Upper lobe of right lung (tissue), 1 donor: ENCODE measurements at regions not wholly inside any gene's neighbourhood (a gene's known extent, or its start where the extent isn't known, plus 50 kb on each side); places are given as distances from the start of the nearest gene placed in this dataset.

Experiments used
- ATAC-seq: fragments of 200-7000 bp; cut with Tn5 transposase; one replicate; pipeline ENCODE4 v1.9.1; 2020; ENCODE audit warnings: mild to moderate bottlenecking, moderate library complexity
- DNase-seq: peaks from one replicate; pipeline ENCODE4 v3.0.0-alpha.2; 2020
- H3K27ac ChIP-seq: fragments of 200-600 bp; one replicate; pipeline ENCODE4 v1.8.0; 2022
- H3K27me3 ChIP-seq: fragments of 200-600 bp; one replicate; pipeline ENCODE4 v1.8.0; 2022; ENCODE audit warnings: mild to moderate bottlenecking
- H3K36me3 ChIP-seq: fragments of 200-600 bp; one replicate; pipeline ENCODE4 v1.8.0; 2022
- H3K4me1 ChIP-seq: fragments of 200-600 bp; one replicate; pipeline ENCODE4 v1.8.0; 2022
- H3K4me3 ChIP-seq: fragments of 200-600 bp; one replicate; pipeline ENCODE4 v1.8.0; 2022; ENCODE audit warnings: mild to moderate bottlenecking
- H3K9me3 ChIP-seq: fragments of 200-600 bp; one replicate; pipeline ENCODE4 v1.8.0; 2022
- CTCF ChIP-seq: fragments of 200-600 bp; IDR thresholded peaks from one replicate; pipeline ENCODE4 v1.8.0; 2022; ENCODE audit warnings: antibody characterized with exemption
- intact Hi-C: fragments of 100-400 bp; cut with DNase I; formaldehyde crosslinking; loops from one replicate; pipeline ENCODE4 v1.11.0; 2022
- donor health status: DM: no; HTN: yes; CAD: no; lungs with severe emphysema.

GRCh38 chr13:23518231-23518630 is 52.0 kb upstream of the TNFRSF19 start:
- ATAC-seq (no peak), DNase-seq (no peak)

More at GRCh38 chr13:23518231-23518630, 52.0 kb upstream of the TNFRSF19 start:
- Histone ChIP-seq H3K27me3 (no peaks in the 10 kb centered on the region), H3K9me3 (no peaks in the 10 kb centered on the region), H3K27ac (no peak overlapping the region), H3K36me3 (no peaks in the 10 kb centered on the region), H3K4me3 (no peak overlapping the region), H3K4me1 (no peaks in the 10 kb centered on the region)
- intact Hi-C loops = no loop called here
- TF ChIP-seq CTCF = no peak
